ENCODE measurements at regions not wholly inside any gene's neighbourhood (a gene's known extent, or its start where the extent isn't known, plus 50 kb on each side); places are given as distances from the start of the nearest gene placed in this dataset.

DNA sequence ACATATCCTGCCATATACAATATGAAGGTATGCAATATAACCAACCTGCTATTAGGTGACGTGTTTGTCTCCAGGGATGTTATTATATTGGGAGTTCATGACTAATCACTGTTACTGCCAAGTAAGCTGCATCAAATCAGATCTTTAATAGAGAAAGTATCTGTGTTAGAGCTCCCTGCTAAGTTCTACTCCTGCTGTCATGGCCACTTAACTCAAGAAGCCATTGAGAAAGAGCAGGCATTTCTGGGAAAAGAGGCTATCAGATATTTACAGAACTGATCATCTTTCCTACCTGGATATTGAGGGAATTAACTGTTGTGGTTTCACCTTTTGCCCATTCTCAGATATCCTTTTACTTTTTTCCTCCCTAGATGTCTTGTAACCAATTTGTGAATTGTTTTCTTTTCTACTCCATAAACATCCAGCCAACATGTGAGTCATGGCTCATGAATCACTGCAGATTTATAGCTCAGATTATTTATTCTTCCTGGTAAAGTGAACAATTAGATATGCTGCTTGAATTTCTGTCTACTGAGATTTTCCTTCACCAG lies 634.8 kb upstream of the FAM174A start:
- ChIA-PET CTCF (no interaction called here), POLR2A (ENCODE audit: unreplicated experiment) (interaction anchor here (0.6 to 0.7 kb wide), 3 partner anchors 29 to 272 kb away, joined by 3 to 7 read pairs (median 7); no protein-coding TSS in a partner anchor)
- H3K9me2 ChIP-seq (replicated peaks; ENCODE audit: low read length): no peaks in the 10 kb centered on the region
- peak overlapping the region; percentile 55 for H3K4me2 ChIP-seq (ENCODE audit: low read length)
- peaks cover 4% of the 10 kb centered on the region; the same call in 1 of the 2 replicates for H4K20me1 ChIP-seq (ENCODE audit: low read length)
- H3K4me1 ChIP-seq (ENCODE audit: insufficient read depth, low read length): peaks cover 21% of the 10 kb centered on the region
- no peaks in the 10 kb centered on the region for H3K27me3 ChIP-seq (ENCODE audit: low read length)
- TF ChIP-seq EZH2 (IDR thresholded peaks at IDR 0.05; ENCODE audit: low read length, unreplicated experiment) (no peak), EZH2phosphoT487 (IDR thresholded peaks at IDR 0.05; ENCODE audit: borderline replicate concordance, low read length) (no peak)
- TF ChIP-seq, protein P1, sequence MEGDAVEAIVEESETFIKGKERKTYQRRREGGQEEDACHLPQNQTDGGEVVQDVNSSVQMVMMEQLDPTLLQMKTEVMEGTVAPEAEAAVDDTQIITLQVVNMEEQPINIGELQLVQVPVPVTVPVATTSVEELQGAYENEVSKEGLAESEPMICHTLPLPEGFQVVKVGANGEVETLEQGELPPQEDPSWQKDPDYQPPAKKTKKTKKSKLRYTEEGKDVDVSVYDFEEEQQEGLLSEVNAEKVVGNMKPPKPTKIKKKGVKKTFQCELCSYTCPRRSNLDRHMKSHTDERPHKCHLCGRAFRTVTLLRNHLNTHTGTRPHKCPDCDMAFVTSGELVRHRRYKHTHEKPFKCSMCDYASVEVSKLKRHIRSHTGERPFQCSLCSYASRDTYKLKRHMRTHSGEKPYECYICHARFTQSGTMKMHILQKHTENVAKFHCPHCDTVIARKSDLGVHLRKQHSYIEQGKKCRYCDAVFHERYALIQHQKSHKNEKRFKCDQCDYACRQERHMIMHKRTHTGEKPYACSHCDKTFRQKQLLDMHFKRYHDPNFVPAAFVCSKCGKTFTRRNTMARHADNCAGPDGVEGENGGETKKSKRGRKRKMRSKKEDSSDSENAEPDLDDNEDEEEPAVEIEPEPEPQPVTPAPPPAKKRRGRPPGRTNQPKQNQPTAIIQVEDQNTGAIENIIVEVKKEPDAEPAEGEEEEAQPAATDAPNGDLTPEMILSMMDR (conservative IDR thresholded peaks at IDR 0.05; ENCODE audit: low read depth, low read length): no peak
- peak; percentile 98 for DNase-seq
- no peak overlapping the region for H2AFZ ChIP-seq (ENCODE audit: low read length)
- no peaks in the 10 kb centered on the region for H3K79me2 ChIP-seq (ENCODE audit: low read length)
- BruUV-seq (replicated peaks): no TSS peak
- ATAC-seq: peak; percentile 91
- intact Hi-C loops (cut with micrococcal nuclease): loop anchor here (5.0 kb wide), 1 partner anchor 282 kb away; no protein-coding TSS in a partner anchor
- H3K36me3 ChIP-seq (ENCODE audit: low read depth, low read length): no peaks in the 10 kb centered on the region
- no peaks in the 10 kb centered on the region for H3K9me3 ChIP-seq (ENCODE audit: low read length)
- peak overlapping the region; percentile 18; the same call in 1 of the 2 replicates for H3K9ac ChIP-seq (ENCODE audit: low read length)
- 0 out of 2 replicates have a peak overlapping the region, but pooled peaks have one; percentile 2 for H3K4me3 ChIP-seq (ENCODE audit: low read length)
- H3F3A ChIP-seq (ENCODE audit: low read length, unreplicated experiment): peaks cover 6% of the 10 kb centered on the region
- peak overlapping the region; percentile 82 for H3K27ac ChIP-seq (ENCODE audit: low read length)

GRCh38 chr5:99879791-99880511 lies 655.2 kb upstream of the FAM174A start:
- H3K27me3 ChIP-seq (ENCODE audit: low read length): no peaks in the 10 kb centered on the region
- H3K9me2 ChIP-seq (replicated peaks; ENCODE audit: low read length): no peaks in the 10 kb centered on the region
- no peak overlapping the region for H3K27ac ChIP-seq (ENCODE audit: low read length)
- intact Hi-C loops (cut with micrococcal nuclease): loop anchor here (10.0 kb wide), 1 partner anchor 385 kb away; no protein-coding TSS in a partner anchor
- CTCF ChIA-PET: no interaction called here
- H3K79me2 ChIP-seq (ENCODE audit: low read length): no peaks in the 10 kb centered on the region
- BruUV-seq (replicated peaks): no TSS peak
- no peak overlapping the region for H3K4me3 ChIP-seq (ENCODE audit: low read length)
- H3K9me3 ChIP-seq (ENCODE audit: low read length): no peaks in the 10 kb centered on the region
- ATAC-seq (no peak), DNase-seq (no peak)
- no peak overlapping the region for H3K4me2 ChIP-seq (ENCODE audit: low read length)
- no peaks in the 10 kb centered on the region for H3F3A ChIP-seq (ENCODE audit: low read length, unreplicated experiment)
- H3K36me3 ChIP-seq (ENCODE audit: low read depth, low read length): no peaks in the 10 kb centered on the region
- H3K4me1 ChIP-seq (ENCODE audit: insufficient read depth, low read length): no peaks in the 10 kb centered on the region
- no peak overlapping the region for H3K9ac ChIP-seq (ENCODE audit: low read length)
- H4K20me1 ChIP-seq (ENCODE audit: low read length): no peaks in the 10 kb centered on the region
- POLR2A ChIA-PET (ENCODE audit: unreplicated experiment): no interaction called here
- TF ChIP-seq, protein P1 (conservative IDR thresholded peaks at IDR 0.05; ENCODE audit: low read depth, low read length): no peak
- no peak for TF ChIP-seq EZH2 (IDR thresholded peaks at IDR 0.05; ENCODE audit: low read length, unreplicated experiment)
- no peak for TF ChIP-seq EZH2phosphoT487 (IDR thresholded peaks at IDR 0.05; ENCODE audit: borderline replicate concordance, low read length)
- H2AFZ ChIP-seq (ENCODE audit: low read length): no peak overlapping the region

- H3K4me2 ChIP-seq (ENCODE audit: low read length): no peak overlapping the region
- H3K9me3 ChIP-seq (ENCODE audit: low read length): no peaks in the 10 kb centered on the region
- no peaks in the 10 kb centered on the region for H3K79me2 ChIP-seq (ENCODE audit: low read length)
- H3K4me3 ChIP-seq (ENCODE audit: low read length): no peak overlapping the region
- H3K9ac ChIP-seq (ENCODE audit: low read length): no peak overlapping the region
- DNase-seq (no peak), ATAC-seq (no peak)
- H3K9me2 ChIP-seq (replicated peaks; ENCODE audit: low read length): no peaks in the 10 kb centered on the region
- TF ChIP-seq EZH2phosphoT487 (IDR thresholded peaks at IDR 0.05; ENCODE audit: borderline replicate concordance, low read length): no peak
- TF ChIP-seq, protein P1 (conservative IDR thresholded peaks at IDR 0.05; ENCODE audit: low read depth, low read length): no peak
- TF ChIP-seq EZH2 (IDR thresholded peaks at IDR 0.05; ENCODE audit: low read length, unreplicated experiment): no peak
- POLR2A ChIA-PET (ENCODE audit: unreplicated experiment): no interaction called here
- no peak overlapping the region for H2AFZ ChIP-seq (ENCODE audit: low read length)
- no peaks in the 10 kb centered on the region for H3K4me1 ChIP-seq (ENCODE audit: insufficient read depth, low read length)
- H4K20me1 ChIP-seq (ENCODE audit: low read length): no peaks in the 10 kb centered on the region
- H3F3A ChIP-seq (ENCODE audit: low read length, unreplicated experiment): no peaks in the 10 kb centered on the region
- no peak overlapping the region for H3K27ac ChIP-seq (ENCODE audit: low read length)
- no peaks in the 10 kb centered on the region for H3K27me3 ChIP-seq (ENCODE audit: low read length)
- H3K36me3 ChIP-seq (ENCODE audit: low read depth, low read length): no peaks in the 10 kb centered on the region
- intact Hi-C loops (cut with micrococcal nuclease): loop anchor here (1.0 to 10.0 kb wide), 2 partner anchors 386 to 432 kb away; no protein-coding TSS in a partner anchor
- no TSS peak for BruUV-seq (replicated peaks)
- CTCF ChIA-PET: no interaction called here
Observed at GRCh38 chr5:99878830-99879229, 656.3 kb upstream of the FAM174A start.

Data from PC-3 (cell line).